ENCODE measurements at regions not wholly inside any gene's neighbourhood (a gene's known extent, or its start where the extent isn't known, plus 50 kb on each side); places are given as distances from the start of the nearest gene placed in this dataset.

DNA sequence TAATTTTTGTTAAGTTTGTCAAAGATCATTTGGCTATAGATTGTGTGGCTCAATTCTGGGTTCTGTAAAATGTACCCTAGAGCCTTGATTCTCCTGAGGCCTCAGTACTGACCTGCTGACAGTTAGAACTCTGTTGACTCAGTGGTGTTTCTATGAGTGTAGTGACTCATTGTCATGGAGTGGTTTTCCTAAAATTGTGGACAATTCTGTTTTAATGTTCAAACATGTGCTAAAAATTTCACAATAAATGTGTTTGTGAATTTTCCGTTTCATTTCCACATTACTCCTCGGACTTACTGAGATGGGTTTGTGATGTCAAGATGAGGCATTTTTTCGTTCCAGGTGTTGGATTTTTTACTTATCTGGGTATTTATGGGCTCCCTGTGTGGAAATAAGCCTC, 695.9 kb downstream of the TMEM121 start:
- TF ChIP-seq EZH2phosphoT487 (IDR thresholded peaks at IDR 0.05; ENCODE audit: insufficient read depth, low read depth) (no peak), EZH2 (IDR thresholded peaks at IDR 0.05; ENCODE audit: insufficient read depth, poor library complexity, severe bottlenecking) (no peak)
